NCI-H524 treated with DMSO at 0.1 percent for 48 hours (cell line): ENCODE measurements at regions not wholly inside any gene's neighbourhood (a gene's known extent, or its start where the extent isn't known, plus 50 kb on each side); places are given as distances from the start of the nearest gene placed in this dataset.

Experiments
- DNase-seq: peaks from one replicate; lab custom pipeline; 2025; lab: John Stamatoyannopoulos, UW

DNA sequence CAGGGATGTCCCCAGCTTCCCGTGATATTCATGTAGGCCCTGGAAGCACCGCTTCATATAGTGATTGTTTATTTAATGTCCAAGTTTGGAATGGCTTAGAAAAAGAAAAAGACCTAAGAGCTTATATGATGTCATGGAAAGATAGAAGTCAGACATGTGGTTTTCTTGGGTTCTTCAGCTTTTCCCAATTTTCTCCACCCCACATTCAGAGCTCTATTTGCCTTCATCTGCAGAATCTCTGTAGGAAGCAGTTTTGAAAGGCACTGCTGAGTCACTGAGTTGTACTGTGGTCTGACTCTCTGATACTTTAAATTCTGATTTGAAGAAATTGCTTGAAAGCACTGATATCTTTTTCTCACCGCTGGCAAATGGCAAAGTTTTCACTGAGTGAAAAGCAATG, 120.6 kb upstream of the EDNRA start:
- no peak for DNase-seq

GRCh38 chr4:147361726-147362125, 119.2 kb upstream of the EDNRA start:
- DNase-seq: no peak

DNA sequence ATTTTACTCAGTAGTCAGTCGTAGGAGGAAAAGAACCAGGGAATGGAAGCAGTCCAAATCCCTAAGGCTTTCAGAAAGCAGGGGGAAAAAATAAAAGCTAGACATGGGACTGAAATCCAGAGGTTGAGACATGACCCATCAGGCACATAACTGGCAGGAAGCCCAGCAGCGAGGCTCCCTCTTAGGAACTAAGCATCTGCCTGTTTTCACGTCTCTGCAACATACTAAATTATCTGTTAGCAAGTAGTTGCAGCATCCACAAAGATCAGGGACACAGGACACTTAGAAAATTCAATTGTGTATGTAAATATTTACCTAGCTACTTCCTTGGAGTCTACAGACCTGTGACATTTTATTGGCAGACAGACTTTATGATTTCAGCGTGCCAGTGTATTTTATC, 118.0 kb upstream of the EDNRA start:
- no peak for DNase-seq

- no peak for DNase-seq
These were observed 117.4 kb upstream of the EDNRA start for GRCh38 chr4:147363514-147363913.

DNA sequence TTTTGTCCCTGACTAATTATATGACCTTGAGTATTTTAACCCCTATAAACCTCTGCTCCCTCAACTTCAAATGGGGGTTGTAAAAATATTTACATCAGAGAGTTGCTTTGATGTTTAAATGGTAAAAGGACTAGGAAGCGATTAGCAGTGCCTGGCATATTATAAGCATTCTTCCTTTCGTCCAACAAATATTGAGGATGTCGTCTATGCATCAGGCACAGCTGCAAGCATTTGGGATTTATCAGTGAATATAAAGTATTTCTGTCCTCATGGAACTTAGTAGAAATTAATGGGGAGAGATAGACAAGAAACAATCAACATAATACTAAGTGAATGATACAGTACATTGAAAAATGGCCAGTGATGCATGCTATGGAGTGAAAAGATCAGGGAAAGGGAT, 115.5 kb upstream of the EDNRA start:
- no peak for DNase-seq

DNA sequence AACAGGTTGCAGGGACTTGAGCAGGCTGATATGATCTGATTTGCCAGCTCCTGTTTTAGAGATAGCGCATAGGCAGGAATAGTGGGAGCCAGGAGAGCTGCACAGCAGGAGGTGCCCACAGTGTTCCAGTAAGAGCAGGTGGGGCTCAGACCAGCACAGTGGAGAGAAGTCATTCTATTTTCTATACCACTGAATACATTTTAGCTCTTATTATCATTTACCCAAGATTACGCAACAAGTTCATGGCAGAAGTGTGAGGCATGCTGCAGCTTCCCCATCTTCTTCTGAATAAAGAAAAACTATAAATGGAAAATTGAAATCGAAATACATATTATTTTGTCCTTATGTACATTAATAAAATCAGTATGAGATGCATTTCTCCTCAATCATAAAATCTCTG, 114.7 kb upstream of the EDNRA start:
- no peak for DNase-seq

GRCh38 chr4:147367891-147368290, 113.0 kb upstream of the EDNRA start:
- DNase-seq: no peak

DNA sequence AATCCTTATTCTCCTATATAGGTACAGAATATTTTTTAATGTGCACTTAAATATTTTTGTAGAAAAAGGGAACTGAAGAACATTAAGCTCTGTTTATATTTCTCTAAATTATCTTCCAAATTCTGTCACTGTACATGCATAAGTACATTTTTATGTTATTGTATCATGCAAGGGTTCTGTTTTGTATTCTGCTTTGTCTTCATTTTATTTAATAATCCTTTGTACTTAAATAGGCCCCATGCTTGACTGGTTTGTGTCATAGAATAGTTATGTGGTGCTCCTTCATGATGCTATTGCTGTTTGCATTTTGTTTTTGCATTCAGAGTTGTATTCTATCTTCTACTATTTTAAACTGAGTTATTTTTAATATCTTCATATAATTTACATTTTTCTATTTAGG, 111.9 kb upstream of the EDNRA start:
- no peak for DNase-seq

GRCh38 chr4:147370473-147370872, 110.4 kb upstream of the EDNRA start:
- DNase-seq: no peak

GRCh38 chr4:147370881-147371280, 110.0 kb upstream of the EDNRA start:
- no peak for DNase-seq

- no peak for DNase-seq
These were observed 109.2 kb upstream of the EDNRA start for GRCh38 chr4:147371661-147372060.

- no peak for DNase-seq
These were observed 102.1 kb upstream of the EDNRA start for GRCh38 chr4:147378780-147379179.

DNA sequence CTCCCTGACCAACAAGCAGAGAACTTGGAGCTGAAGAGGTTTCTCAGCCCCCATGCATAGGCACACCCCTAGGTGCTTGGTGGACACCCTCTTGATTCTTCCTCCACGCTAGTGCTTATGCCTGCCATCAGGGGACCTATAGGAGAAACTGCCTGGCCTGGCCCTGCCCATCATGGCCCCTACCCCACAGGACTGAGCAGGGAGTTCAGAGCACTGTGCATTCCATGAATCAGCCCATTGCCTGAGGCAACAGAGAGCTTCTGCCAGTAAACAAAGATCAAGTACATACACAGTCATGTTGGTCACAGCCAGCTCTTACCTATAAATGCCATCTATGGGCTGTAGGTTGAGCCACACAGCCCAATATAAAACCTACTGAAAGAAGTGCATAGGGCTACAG, 99.1 kb upstream of the EDNRA start:
- DNase-seq: no peak

DNA sequence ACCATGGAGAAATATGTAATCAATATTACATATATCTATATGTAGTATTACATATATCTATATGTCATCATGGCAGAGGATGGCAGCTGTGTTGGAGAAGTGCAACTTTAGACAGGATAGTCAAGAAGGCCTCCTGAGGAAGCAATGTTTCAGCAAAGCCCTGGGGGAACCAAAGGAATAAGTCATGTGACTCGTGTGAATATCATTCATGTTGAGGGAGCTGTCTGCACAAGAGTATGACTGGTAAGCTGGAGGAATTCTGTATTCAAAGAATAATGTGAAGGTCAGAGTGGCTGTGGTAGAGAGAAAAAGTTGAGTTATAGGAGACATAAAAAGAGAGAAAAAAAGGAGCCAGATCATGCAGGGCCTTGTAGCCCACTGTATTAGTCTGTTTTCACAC, 92.9 kb upstream of the EDNRA start:
- no peak for DNase-seq

DNA sequence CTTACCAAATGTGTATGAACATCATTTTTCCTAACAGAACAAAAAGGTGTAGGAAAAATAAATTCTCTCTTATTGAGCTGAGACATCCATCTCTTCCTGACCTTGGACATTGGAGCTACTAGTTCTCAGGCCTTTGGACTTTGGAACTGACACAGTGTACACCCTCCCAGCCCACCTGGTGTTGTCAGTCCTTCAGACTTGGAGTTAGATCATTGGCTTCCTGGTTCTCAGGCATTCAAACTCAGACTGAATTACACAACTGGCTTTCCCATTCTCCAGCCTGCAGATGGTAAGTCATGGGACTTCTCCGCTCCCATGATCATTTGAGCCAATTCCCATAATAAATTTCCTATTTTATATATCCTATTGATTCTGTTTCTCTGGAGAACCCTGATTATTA, 84.8 kb upstream of the EDNRA start:
- no peak for DNase-seq

- DNase-seq: no peak
These were observed 82.3 kb upstream of the EDNRA start for GRCh38 chr4:147398556-147398955.

DNA sequence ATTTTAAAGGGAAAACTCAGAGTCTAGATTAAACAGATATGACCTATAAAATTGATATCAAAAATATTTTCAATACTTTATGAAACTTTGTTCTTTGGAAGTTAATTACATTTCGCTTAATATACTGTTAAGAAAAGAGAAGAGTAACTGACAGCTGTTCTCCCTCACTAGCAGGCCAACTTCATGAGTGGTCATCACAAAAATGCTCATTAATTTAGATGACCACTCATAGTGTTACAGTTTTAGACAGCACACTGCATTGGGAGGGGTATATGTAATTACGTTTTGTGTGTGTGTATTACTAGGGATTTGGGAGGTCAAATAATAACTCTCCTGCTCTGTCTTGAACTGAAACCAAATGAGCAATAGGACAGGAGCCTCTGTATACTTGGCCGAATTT, 80.2 kb upstream of the EDNRA start:
- DNase-seq: no peak

GRCh38 chr4:147401221-147401620, 79.7 kb upstream of the EDNRA start:
- DNase-seq: no peak

DNA sequence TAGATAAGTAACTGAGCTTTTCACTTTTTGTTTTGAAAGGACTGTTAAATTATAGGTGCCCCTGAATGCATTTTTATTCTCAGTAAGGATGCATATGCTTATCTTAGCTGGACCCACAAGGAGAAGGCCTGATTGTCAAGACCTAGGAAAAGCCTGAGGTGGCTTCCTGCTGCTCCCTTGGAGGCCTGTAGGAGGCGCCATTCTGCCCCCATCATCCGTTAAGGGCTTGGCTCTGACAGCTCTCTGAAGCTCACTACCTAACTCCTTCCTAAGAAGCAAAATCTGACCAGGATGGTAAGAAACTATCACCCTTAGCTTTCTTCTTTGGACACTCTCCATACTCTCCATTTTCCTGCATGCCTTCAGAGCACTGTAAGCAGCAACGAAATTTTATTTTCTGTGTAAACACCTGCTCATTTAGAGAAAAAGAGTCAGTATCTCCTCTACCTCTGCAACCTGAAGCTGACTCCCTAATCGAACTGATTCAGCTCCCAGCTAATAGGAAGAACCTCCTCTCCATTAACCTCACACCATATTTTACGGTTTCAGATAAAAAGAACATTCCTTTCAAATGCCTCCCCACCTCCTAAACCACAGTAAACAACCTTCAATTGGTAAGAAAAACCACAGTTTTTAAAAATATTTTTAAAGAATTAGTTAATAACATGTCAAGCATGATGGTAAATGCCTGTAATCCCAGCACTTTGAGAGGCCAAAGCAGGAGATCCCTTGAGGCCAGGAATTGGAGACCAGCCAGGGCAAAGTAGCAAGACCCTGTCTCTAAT, 73.4 kb upstream of the EDNRA start:
- DNase-seq: no peak

DNA sequence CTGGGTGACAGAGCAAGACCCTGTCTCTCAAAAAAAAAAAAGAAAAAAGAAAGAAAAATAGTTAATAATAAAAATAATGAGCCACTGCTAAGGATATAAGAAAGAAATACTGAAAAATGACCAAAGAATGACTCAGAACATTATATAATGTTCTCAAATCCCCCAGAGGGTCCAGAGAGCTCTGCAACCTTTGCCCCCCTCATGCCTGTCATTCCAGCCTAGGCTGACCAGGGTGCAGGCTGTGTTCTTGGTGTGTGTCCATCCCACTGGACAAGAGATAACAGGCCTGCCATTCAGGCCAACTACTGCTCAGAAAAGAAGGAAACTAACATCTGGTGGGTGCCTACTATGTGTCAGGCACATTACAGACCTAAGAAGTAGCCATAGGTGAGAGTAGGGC, 72.7 kb upstream of the EDNRA start:
- DNase-seq: no peak

GRCh38 chr4:147409350-147409749, 71.5 kb upstream of the EDNRA start:
- DNase-seq: no peak

DNA sequence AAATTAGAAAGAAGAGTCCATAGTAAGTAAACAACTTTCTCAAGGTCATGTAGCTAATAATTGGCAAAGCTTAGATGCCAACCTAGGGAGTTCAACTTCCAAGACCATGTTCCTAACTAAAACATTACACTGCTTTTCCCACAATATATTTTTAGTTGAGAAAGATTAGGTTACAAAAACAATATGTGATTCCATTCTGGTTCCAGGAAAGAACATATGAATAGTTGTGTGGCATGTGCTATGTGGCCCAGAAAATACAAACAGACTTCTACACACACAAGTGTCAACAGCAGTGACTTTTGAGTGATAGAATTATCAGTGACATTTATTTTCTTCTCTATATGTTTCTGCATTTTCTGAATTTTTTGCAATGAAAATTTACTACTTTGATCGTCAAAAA, 62.7 kb upstream of the EDNRA start:
- DNase-seq: no peak

GRCh38 chr4:147421456-147421855, 59.4 kb upstream of the EDNRA start:
- no peak for DNase-seq

- no peak for DNase-seq
These were observed 57.7 kb upstream of the EDNRA start for GRCh38 chr4:147423229-147423628.

DNA sequence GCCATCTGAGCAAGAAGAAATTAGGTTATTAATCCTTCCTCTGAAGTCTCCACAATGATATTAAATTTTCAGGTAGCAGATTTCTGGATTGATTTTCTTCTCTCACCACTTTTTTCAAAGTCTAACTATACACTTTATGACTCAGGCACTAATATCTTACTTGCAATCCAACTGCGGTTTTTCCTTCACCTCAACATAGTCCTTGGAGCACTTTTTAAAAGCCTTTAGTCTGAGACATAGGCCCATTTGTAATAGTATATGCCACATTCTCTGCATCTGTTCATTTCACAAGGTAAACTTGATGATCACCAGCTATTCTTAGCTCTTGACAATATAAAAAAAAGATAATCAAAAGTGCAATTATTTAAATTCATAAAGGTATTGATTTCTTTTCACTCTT, 55.9 kb upstream of the EDNRA start:
- no peak for DNase-seq
